Stimulated activated CD4-positive, alpha-beta T cell treated with anti-CD3 and anti-CD28 coated beads, Interleukin-12 subunit alpha, Interleukin-12 subunit beta, amount 100 ng/mL, for 4 hours (primary cell): ENCODE measurements at regions not wholly inside any gene's neighbourhood (a gene's known extent, or its start where the extent isn't known, plus 50 kb on each side); places are given as distances from the start of the nearest gene placed in this dataset.

Source experiments
- DNase-seq: peaks from one replicate; pipeline ENCODE4 v3.0.0-alpha.2; 2020

GRCh38 chr6:100130630-100131029 lies 136.6 kb upstream of the MCHR2 start:
- DNase-seq, result no peak

- no peak for DNase-seq
Measured at GRCh38 chr6:100126790-100127484, 132.9 kb upstream of the MCHR2 start.

GRCh38 chr6:100121854-100122609 lies 128.0 kb upstream of the MCHR2 start:
- no peak for DNase-seq

GRCh38 chr6:100119261-100119660 lies 125.2 kb upstream of the MCHR2 start:
- DNase-seq, result no peak

- no peak for DNase-seq
Measured at GRCh38 chr6:100118301-100118700, 124.3 kb upstream of the MCHR2 start.

- no peak for DNase-seq
Measured at GRCh38 chr6:100117680-100118079, 123.7 kb upstream of the MCHR2 start.

GRCh38 chr6:100116411-100117194 lies 122.6 kb upstream of the MCHR2 start:
- no peak for DNase-seq

GRCh38 chr6:100115407-100116101 lies 121.5 kb upstream of the MCHR2 start:
- no peak for DNase-seq

- no peak for DNase-seq
Measured at GRCh38 chr6:100112855-100113508, 119.0 kb upstream of the MCHR2 start.

GRCh38 chr6:100105919-100106529 lies 112.0 kb upstream of the MCHR2 start:
- no peak for DNase-seq

- DNase-seq, result no peak
Measured at GRCh38 chr6:100105138-100105537, 111.1 kb upstream of the MCHR2 start.

- DNase-seq, result no peak
Measured at GRCh38 chr6:100103931-100104330, 109.9 kb upstream of the MCHR2 start.

GRCh38 chr6:100103194-100103593 lies 109.2 kb upstream of the MCHR2 start:
- DNase-seq, result no peak

- no peak for DNase-seq
Measured at GRCh38 chr6:100101644-100102043, 107.6 kb upstream of the MCHR2 start.

- no peak for DNase-seq
Measured at GRCh38 chr6:100100776-100101175, 106.8 kb upstream of the MCHR2 start.

- no peak for DNase-seq
Measured at GRCh38 chr6:100099189-100100074, 105.4 kb upstream of the MCHR2 start.

GRCh38 chr6:100096936-100097335 lies 102.9 kb upstream of the MCHR2 start:
- DNase-seq, result no peak

GRCh38 chr6:100096341-100096740 lies 102.3 kb upstream of the MCHR2 start:
- no peak for DNase-seq

- DNase-seq, result no peak
Measured at GRCh38 chr6:100093405-100093804, 99.4 kb upstream of the MCHR2 start.

GRCh38 chr6:100088009-100088408 lies 94.0 kb upstream of the MCHR2 start:
- DNase-seq, result no peak

- DNase-seq, result no peak
Measured at GRCh38 chr6:100084991-100085364, 91.0 kb upstream of the MCHR2 start.
